ENCODE measurements at regions not wholly inside any gene's neighbourhood (a gene's known extent, or its start where the extent isn't known, plus 50 kb on each side); places are given as distances from the start of the nearest gene placed in this dataset.
A peak's percentile ranks its signal among the peaks of the same experiment; 100 is the strongest.

GRCh38 chr18:10234912-10235660 is 219.3 kb upstream of the APCDD1 start:
- intact Hi-C loops (cut with DNase I, micrococcal nuclease), result no loop called here

GRCh38 chr18:10235661-10235952 is 218.8 kb upstream of the APCDD1 start:
- Histone ChIP-seq H3K36me3 (ENCODE audit: low read depth) (no peaks in the 10 kb centered on the region), H3K4me1 (ENCODE audit: low read depth) (no peaks in the 10 kb centered on the region), H3K9me3 (no peaks in the 10 kb centered on the region), H3K4me3 (no peak overlapping the region)
- ATAC-seq (no peak), DNase-seq (no peak)
- TF ChIP-seq, protein P1, sequence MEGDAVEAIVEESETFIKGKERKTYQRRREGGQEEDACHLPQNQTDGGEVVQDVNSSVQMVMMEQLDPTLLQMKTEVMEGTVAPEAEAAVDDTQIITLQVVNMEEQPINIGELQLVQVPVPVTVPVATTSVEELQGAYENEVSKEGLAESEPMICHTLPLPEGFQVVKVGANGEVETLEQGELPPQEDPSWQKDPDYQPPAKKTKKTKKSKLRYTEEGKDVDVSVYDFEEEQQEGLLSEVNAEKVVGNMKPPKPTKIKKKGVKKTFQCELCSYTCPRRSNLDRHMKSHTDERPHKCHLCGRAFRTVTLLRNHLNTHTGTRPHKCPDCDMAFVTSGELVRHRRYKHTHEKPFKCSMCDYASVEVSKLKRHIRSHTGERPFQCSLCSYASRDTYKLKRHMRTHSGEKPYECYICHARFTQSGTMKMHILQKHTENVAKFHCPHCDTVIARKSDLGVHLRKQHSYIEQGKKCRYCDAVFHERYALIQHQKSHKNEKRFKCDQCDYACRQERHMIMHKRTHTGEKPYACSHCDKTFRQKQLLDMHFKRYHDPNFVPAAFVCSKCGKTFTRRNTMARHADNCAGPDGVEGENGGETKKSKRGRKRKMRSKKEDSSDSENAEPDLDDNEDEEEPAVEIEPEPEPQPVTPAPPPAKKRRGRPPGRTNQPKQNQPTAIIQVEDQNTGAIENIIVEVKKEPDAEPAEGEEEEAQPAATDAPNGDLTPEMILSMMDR (IDR thresholded peaks at IDR 0.05), result no peak
- intact Hi-C loops (cut with DNase I, micrococcal nuclease), result no loop called here

More at GRCh38 chr18:10234912-10235660, 219.3 kb upstream of the APCDD1 start:
- H3K36me3 ChIP-seq (ENCODE audit: low read depth), result no peaks in the 10 kb centered on the region
- DNase-seq (no peak), ATAC-seq (peak; percentile 40)
- H3K4me1 ChIP-seq (ENCODE audit: low read depth), result no peaks in the 10 kb centered on the region
- TF ChIP-seq, protein P1 (IDR thresholded peaks at IDR 0.05), result no peak
- no peaks in the 10 kb centered on the region for H3K9me3 ChIP-seq
- no peak overlapping the region for H3K4me3 ChIP-seq

- Histone ChIP-seq H3K9me3 (no peaks in the 10 kb centered on the region), H3K4me1 (ENCODE audit: low read depth) (no peaks in the 10 kb centered on the region), H3K4me3 (no peak overlapping the region), H3K36me3 (ENCODE audit: low read depth) (no peaks in the 10 kb centered on the region)
- TF ChIP-seq, protein P1 (IDR thresholded peaks at IDR 0.05), result no peak
- DNase-seq (no peak), ATAC-seq (no peak)
- intact Hi-C loops (cut with DNase I, micrococcal nuclease), result no loop called here
Observed at GRCh38 chr18:10239103-10239502, 215.3 kb upstream of the APCDD1 start.

GRCh38 chr18:10239991-10240634 is 214.3 kb upstream of the APCDD1 start:
- intact Hi-C loops (cut with DNase I, micrococcal nuclease), result no loop called here

GRCh38 chr18:10240973-10241372 is 213.5 kb upstream of the APCDD1 start:
- Histone ChIP-seq H3K9me3 (no peaks in the 10 kb centered on the region), H3K36me3 (ENCODE audit: low read depth) (no peaks in the 10 kb centered on the region), H3K4me1 (ENCODE audit: low read depth) (no peaks in the 10 kb centered on the region), H3K4me3 (no peak overlapping the region)
- ATAC-seq (no peak), DNase-seq (no peak)
- TF ChIP-seq, protein P1 (IDR thresholded peaks at IDR 0.05), result no peak
- intact Hi-C loops (cut with DNase I, micrococcal nuclease), result no loop called here

More at GRCh38 chr18:10239991-10240634, 214.3 kb upstream of the APCDD1 start:
- Histone ChIP-seq H3K4me1 (ENCODE audit: low read depth) (no peaks in the 10 kb centered on the region), H3K9me3 (no peaks in the 10 kb centered on the region), H3K4me3 (no peak overlapping the region), H3K36me3 (ENCODE audit: low read depth) (no peaks in the 10 kb centered on the region)
- no peak for ATAC-seq
- no peak for DNase-seq
- TF ChIP-seq, protein P1 (IDR thresholded peaks at IDR 0.05), result no peak
